Astrocyte (in vitro differentiated cells and primary cell): ENCODE measurements at regions not wholly inside any gene's neighbourhood (a gene's known extent, or its start where the extent isn't known, plus 50 kb on each side); places are given as distances from the start of the nearest gene placed in this dataset.

Experiments
- DNase-seq: peaks from one replicate; pipeline ENCODE4 v3.0.0-alpha.2; 2010; ENCODE audit warnings: low read depth
- FAIRE-seq: peaks from 2 replicates; lab custom pipeline; 2011; peaks lifted over from hg19 to GRCh38; lab: Jason Lieb, UNC
- H2AFZ ChIP-seq: 2 replicates; pipeline ENCODE4 v1.6.0; 2012; ENCODE audit warnings: low read depth, low read length, inconsistent platforms
- H3K27ac ChIP-seq: 2 replicates; pipeline ENCODE4 v1.5.1; 2011; ENCODE audit warnings: low read depth, low read length, inconsistent platforms
- H3K27me3 ChIP-seq: 2 replicates; pipeline ENCODE4 v1.6.0; 2011; ENCODE audit warnings: low read length, inconsistent platforms; ENCODE audit not compliant: insufficient read depth
- H3K36me3 ChIP-seq: 2 replicates; pipeline ENCODE4 v1.5.1; 2011; ENCODE audit warnings: low read length, inconsistent platforms; ENCODE audit not compliant: insufficient read depth
- H3K4me1 ChIP-seq: 2 replicates; pipeline ENCODE4 v1.5.1; 2011; ENCODE audit warnings: low read length, inconsistent platforms; ENCODE audit not compliant: insufficient read depth
- H3K4me2 ChIP-seq: 2 replicates; pipeline ENCODE4 v1.6.0; 2012; ENCODE audit warnings: low read length, inconsistent platforms
- H3K4me3 ChIP-seq: 2 replicates; pipeline ENCODE4 v1.5.1; 2011; ENCODE audit warnings: low read depth, mild to moderate bottlenecking, low read length, inconsistent platforms; ENCODE audit not compliant: insufficient read depth
- H3K79me2 ChIP-seq: 2 replicates; pipeline ENCODE4 v1.6.0; 2012; ENCODE audit warnings: mild to moderate bottlenecking, low read length, inconsistent platforms; ENCODE audit not compliant: insufficient read depth
- H3K9ac ChIP-seq: 2 replicates; pipeline ENCODE4 v1.6.0; 2012; ENCODE audit warnings: mild to moderate bottlenecking, low read length, inconsistent platforms
- H3K9me3 ChIP-seq: 2 replicates; pipeline ENCODE4 v1.5.1; 2012; ENCODE audit warnings: low read depth, mild to moderate bottlenecking, low read length, inconsistent platforms; ENCODE audit not compliant: insufficient read depth
- H4K20me1 ChIP-seq: 2 replicates; pipeline ENCODE4 v1.6.0; 2012; ENCODE audit warnings: low read length, inconsistent platforms; ENCODE audit not compliant: insufficient read depth
- H3K27ac Mint-ChIP-seq: one replicate; pipeline ENCODE4 v1.8.0; 2021; ENCODE audit warnings: mild to moderate bottlenecking, mixed read lengths; ENCODE audit not compliant: unreplicated experiment
- H3K27me3 Mint-ChIP-seq: one replicate; pipeline ENCODE4 v1.8.0; 2021; ENCODE audit warnings: low read depth, mixed read lengths; ENCODE audit not compliant: unreplicated experiment
- H3K36me3 Mint-ChIP-seq: one replicate; pipeline ENCODE4 v1.8.0; 2021; ENCODE audit warnings: low read depth, mixed read lengths; ENCODE audit not compliant: unreplicated experiment
- H3K4me1 Mint-ChIP-seq: one replicate; pipeline ENCODE4 v1.8.0; 2021; ENCODE audit warnings: low read depth, mixed read lengths; ENCODE audit not compliant: unreplicated experiment
- H3K4me3 Mint-ChIP-seq: one replicate; pipeline ENCODE4 v1.8.0; 2021; ENCODE audit warnings: mild to moderate bottlenecking, moderate library complexity, mixed read lengths; ENCODE audit not compliant: unreplicated experiment
- H3K9me3 Mint-ChIP-seq: one replicate; pipeline ENCODE4 v1.8.0; 2021; ENCODE audit warnings: mild to moderate bottlenecking, mixed read lengths; ENCODE audit not compliant: unreplicated experiment
- CTCF ChIP-seq: IDR thresholded peaks from 2 replicates; pipeline ENCODE4 v1.5.1; 2011; ENCODE audit warnings: low read depth, mild to moderate bottlenecking, inconsistent platforms, low read length, moderate library complexity; ENCODE audit not compliant: insufficient read depth
- EZH2 ChIP-seq: IDR thresholded peaks from 2 replicates; pipeline ENCODE4 v1.6.1; 2012; ENCODE audit warnings: mild to moderate bottlenecking, low read length, inconsistent platforms; ENCODE audit not compliant: insufficient read depth

- no peak for TF ChIP-seq CTCF
- no peak for TF ChIP-seq EZH2
- Histone ChIP-seq H3K4me1 (no peaks in the 10 kb centered on the region), H3K9me3 (no peaks in the 10 kb centered on the region), H4K20me1 (no peaks in the 10 kb centered on the region), H3K27me3 (no peaks in the 10 kb centered on the region), H3K4me2 (no peak overlapping the region), H3K9ac (no peak overlapping the region), H2AFZ (no peak overlapping the region), H3K79me2 (no peaks in the 10 kb centered on the region), H3K27ac (no peak overlapping the region), H3K36me3 (no peaks in the 10 kb centered on the region), H3K4me3 (no peak overlapping the region)
- H3K27ac Mint-ChIP-seq: no peak overlapping the region
- no peak for FAIRE-seq
- H3K27me3 Mint-ChIP-seq: no peaks in the 10 kb centered on the region
- H3K4me3 Mint-ChIP-seq: no peak overlapping the region
- DNase-seq: no peak
- H3K4me1 Mint-ChIP-seq: no peaks in the 10 kb centered on the region
- H3K36me3 Mint-ChIP-seq: no peaks in the 10 kb centered on the region
- peaks cover 2% of the 10 kb centered on the region for H3K9me3 Mint-ChIP-seq
Observed at GRCh38 chr2:59413751-59414570, 1139.5 kb downstream of the BCL11A start.

- DNase-seq (no peak), FAIRE-seq (no peak)
- Mint-ChIP-seq H3K27ac (no peak overlapping the region), H3K27me3 (no peaks in the 10 kb centered on the region), H3K9me3 (no peaks in the 10 kb centered on the region), H3K4me3 (no peak overlapping the region), H3K36me3 (no peaks in the 10 kb centered on the region), H3K4me1 (peaks cover 3% of the 10 kb centered on the region)
- H3K4me1 ChIP-seq: no peaks in the 10 kb centered on the region
- TF ChIP-seq CTCF (no peak), EZH2 (no peak)
- no peak overlapping the region for H2AFZ ChIP-seq
- no peak overlapping the region for H3K4me3 ChIP-seq
- H3K36me3 ChIP-seq: no peaks in the 10 kb centered on the region
- H4K20me1 ChIP-seq: no peaks in the 10 kb centered on the region
- H3K4me2 ChIP-seq: no peak overlapping the region
- no peak overlapping the region for H3K9ac ChIP-seq
- no peaks in the 10 kb centered on the region for H3K9me3 ChIP-seq
- H3K79me2 ChIP-seq: no peaks in the 10 kb centered on the region
- H3K27ac ChIP-seq: no peak overlapping the region
- H3K27me3 ChIP-seq: no peaks in the 10 kb centered on the region
Observed at GRCh38 chr2:59399126-59399525, 1154.3 kb downstream of the BCL11A start.

- Mint-ChIP-seq H3K4me1 (peaks cover 3% of the 10 kb centered on the region), H3K27me3 (no peaks in the 10 kb centered on the region), H3K4me3 (no peak overlapping the region), H3K36me3 (no peaks in the 10 kb centered on the region), H3K9me3 (no peaks in the 10 kb centered on the region), H3K27ac (no peak overlapping the region)
- H3K27me3 ChIP-seq: no peaks in the 10 kb centered on the region
- no peak overlapping the region for H3K27ac ChIP-seq
- no peaks in the 10 kb centered on the region for H3K36me3 ChIP-seq
- H4K20me1 ChIP-seq: no peaks in the 10 kb centered on the region
- no peak overlapping the region for H3K4me3 ChIP-seq
- DNase-seq (no peak), FAIRE-seq (no peak)
- H3K9me3 ChIP-seq: no peaks in the 10 kb centered on the region
- no peaks in the 10 kb centered on the region for H3K79me2 ChIP-seq
- no peaks in the 10 kb centered on the region for H3K4me1 ChIP-seq
- H3K4me2 ChIP-seq: no peak overlapping the region
- no peak overlapping the region for H2AFZ ChIP-seq
- TF ChIP-seq CTCF (no peak), EZH2 (no peak)
- no peak overlapping the region for H3K9ac ChIP-seq
Observed at GRCh38 chr2:59398081-59398480, 1155.4 kb downstream of the BCL11A start.
